Stimulated activated naive B cell treated with anti-CD40 and anti-IgM and Interleukin-4, amounts not matched to agents 10 μg/mL and 1 μg/mL and 100 μg/mL, for 72 hours (primary cell): ENCODE measurements at regions not wholly inside any gene's neighbourhood (a gene's known extent, or its start where the extent isn't known, plus 50 kb on each side); places are given as distances from the start of the nearest gene placed in this dataset.

Experiments
- ATAC-seq, 2 donors: fragments of 150-1000 bp; cut with Tn5 transposase; replicated peaks; 2 replicates each; pipeline ENCODE4 v1.10.0; 2021; ENCODE audit warnings: moderate library complexity in 1 of 2
- DNase-seq: peaks from one replicate; pipeline ENCODE4 v3.0.0; 2021
- H3K27ac Mint-ChIP-seq: one replicate; pipeline ENCODE4 v1.8.0; 2022; ENCODE audit warnings: mild to moderate bottlenecking, mixed read lengths
- H3K27me3 Mint-ChIP-seq, 2 donors: one replicate each; pipeline ENCODE4 v1.8.0; 2022; ENCODE audit warnings: mixed read lengths in 2 of 2
- H3K36me3 Mint-ChIP-seq, 2 donors: one replicate each; pipeline ENCODE4 v1.8.0; 2022; ENCODE audit warnings: mixed read lengths in 2 of 2, mild to moderate bottlenecking in 1 of 2
- H3K4me1 Mint-ChIP-seq, 2 donors: one replicate each; pipeline ENCODE4 v1.8.0; 2022; ENCODE audit warnings: mixed read lengths in 2 of 2, mild to moderate bottlenecking in 1 of 2
- H3K4me3 Mint-ChIP-seq, 2 donors: one replicate each; pipeline ENCODE4 v1.8.0; 2022; ENCODE audit warnings: mild to moderate bottlenecking in 2 of 2, mixed read lengths in 2 of 2, moderate library complexity in 1 of 2
- H3K9me3 Mint-ChIP-seq, 2 donors: one replicate each; pipeline ENCODE4 v1.8.0; 2022; ENCODE audit warnings: mixed read lengths in 2 of 2, mild to moderate bottlenecking in 1 of 2

DNA sequence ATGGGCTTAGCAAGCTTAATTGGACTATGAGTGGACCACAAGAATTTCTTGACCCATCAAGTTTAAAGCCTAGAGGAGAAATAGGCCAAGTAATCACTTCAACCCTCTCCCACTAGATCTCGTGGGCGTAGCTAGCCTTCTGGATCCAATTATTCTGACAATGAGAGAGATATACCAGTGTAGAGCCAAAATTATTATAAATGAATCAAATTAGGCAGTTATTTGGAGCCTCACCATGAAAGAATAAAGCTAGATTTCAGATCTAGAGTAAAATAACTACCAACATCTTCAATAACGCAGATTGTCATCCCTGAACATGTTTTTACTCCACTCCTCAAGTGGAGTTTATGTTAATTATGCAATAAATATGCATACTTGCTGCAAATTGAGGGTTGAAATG is 143.9 kb upstream of the CDH20 start:
- Mint-ChIP-seq H3K27ac (no peak overlapping the region), H3K36me3 (no peaks in the 10 kb centered on the region), H3K4me1 (no peaks in the 10 kb centered on the region), H3K9me3 (peaks cover 0 to 2% of the 10 kb centered on the region in 2 donors), H3K27me3 (no peaks in the 10 kb centered on the region), H3K4me3 (no peak overlapping the region)
- DNase-seq (no peak), ATAC-seq (no peak)

DNA sequence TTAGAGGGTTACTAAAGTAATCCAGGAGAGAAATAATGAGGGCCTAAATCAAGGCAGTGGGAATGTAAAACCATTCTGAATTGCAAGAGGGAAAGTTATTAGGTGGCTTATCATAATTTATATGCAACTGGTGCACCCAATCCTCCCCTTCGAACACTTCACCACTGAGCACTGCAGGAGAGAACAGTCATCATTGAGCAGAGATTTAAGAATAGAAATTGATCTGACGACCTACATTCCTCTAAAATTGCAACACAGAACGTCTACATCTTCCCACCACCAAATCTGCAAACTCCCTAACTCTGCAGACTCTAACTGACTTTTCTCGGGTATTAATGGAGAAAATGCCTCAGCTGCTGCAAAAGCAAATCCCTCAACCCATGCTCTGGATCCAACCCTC is 138.5 kb upstream of the CDH20 start:
- no peaks in the 10 kb centered on the region for H3K27me3 Mint-ChIP-seq
- ATAC-seq = no peak
- peaks cover 0 to 2% of the 10 kb centered on the region in 2 donors for H3K9me3 Mint-ChIP-seq
- no peak overlapping the region for H3K4me3 Mint-ChIP-seq
- no peak for DNase-seq
- H3K27ac Mint-ChIP-seq = no peak overlapping the region
- no peaks in the 10 kb centered on the region for H3K4me1 Mint-ChIP-seq
- H3K36me3 Mint-ChIP-seq = no peaks in the 10 kb centered on the region

DNA sequence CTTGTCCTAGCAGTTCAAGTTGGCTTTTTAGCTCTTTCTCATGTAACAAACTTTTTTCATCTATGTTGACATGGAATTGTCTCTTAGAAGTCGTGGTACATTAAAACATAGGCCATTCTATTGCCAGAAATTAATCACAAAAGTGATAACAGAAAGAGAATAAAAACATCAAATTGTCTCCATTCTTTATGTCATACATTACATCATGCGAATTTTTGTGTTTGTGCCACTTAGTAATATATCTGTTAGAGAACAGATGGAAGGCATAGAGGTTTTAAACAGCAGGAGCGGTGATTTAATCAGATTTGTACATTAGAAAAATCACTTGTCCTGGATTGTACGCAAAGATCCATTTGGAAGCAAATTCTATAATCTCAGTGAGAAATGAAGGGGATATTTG is 136.5 kb upstream of the CDH20 start:
- no peaks in the 10 kb centered on the region for H3K4me1 Mint-ChIP-seq
- H3K9me3 Mint-ChIP-seq = peaks cover 0 to 2% of the 10 kb centered on the region in 2 donors
- no peaks in the 10 kb centered on the region for H3K36me3 Mint-ChIP-seq
- no peak overlapping the region for H3K4me3 Mint-ChIP-seq
- no peak for DNase-seq
- no peaks in the 10 kb centered on the region for H3K27me3 Mint-ChIP-seq
- no peak overlapping the region for H3K27ac Mint-ChIP-seq
- no peak for ATAC-seq

DNA sequence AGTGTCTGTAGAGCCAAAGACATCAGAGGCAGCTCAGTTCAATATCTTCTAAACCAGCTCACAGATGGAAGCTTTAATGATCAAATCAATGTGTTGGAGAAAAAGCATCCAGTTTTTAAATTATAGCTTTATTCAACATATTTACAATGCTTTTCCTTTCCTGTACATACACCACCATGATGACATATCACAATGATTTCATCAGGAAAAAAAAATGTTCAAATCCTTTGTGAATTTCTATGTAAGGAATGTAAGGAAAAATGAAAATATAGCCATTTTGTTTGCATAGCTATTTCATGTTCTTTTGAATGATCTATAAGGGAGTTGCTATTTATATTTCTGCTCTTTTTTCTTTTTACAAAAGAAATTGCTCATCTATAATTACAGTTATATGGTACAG is 134.7 kb upstream of the CDH20 start:
- Mint-ChIP-seq H3K27ac (no peak overlapping the region), H3K36me3 (no peaks in the 10 kb centered on the region), H3K4me1 (no peaks in the 10 kb centered on the region), H3K4me3 (no peak overlapping the region), H3K27me3 (no peaks in the 10 kb centered on the region), H3K9me3 (peaks cover 0 to 2% of the 10 kb centered on the region in 2 donors)
- ATAC-seq (no peak), DNase-seq (no peak)

GRCh38 chr18:61199171-61199848 is 133.9 kb upstream of the CDH20 start:
- H3K36me3 Mint-ChIP-seq = no peaks in the 10 kb centered on the region
- H3K27me3 Mint-ChIP-seq = no peaks in the 10 kb centered on the region
- H3K27ac Mint-ChIP-seq = no peak overlapping the region
- H3K9me3 Mint-ChIP-seq = peaks cover 0 to 2% of the 10 kb centered on the region in 2 donors
- H3K4me1 Mint-ChIP-seq = no peaks in the 10 kb centered on the region
- DNase-seq = no peak
- no peak overlapping the region for H3K4me3 Mint-ChIP-seq
- ATAC-seq = no peak

GRCh38 chr18:61201511-61201910 is 131.7 kb upstream of the CDH20 start:
- ATAC-seq = no peak
- Mint-ChIP-seq H3K4me1 (no peaks in the 10 kb centered on the region), H3K9me3 (no peaks in the 10 kb centered on the region), H3K27ac (no peak overlapping the region), H3K27me3 (no peaks in the 10 kb centered on the region), H3K36me3 (no peaks in the 10 kb centered on the region), H3K4me3 (no peak overlapping the region)
- DNase-seq = no peak

DNA sequence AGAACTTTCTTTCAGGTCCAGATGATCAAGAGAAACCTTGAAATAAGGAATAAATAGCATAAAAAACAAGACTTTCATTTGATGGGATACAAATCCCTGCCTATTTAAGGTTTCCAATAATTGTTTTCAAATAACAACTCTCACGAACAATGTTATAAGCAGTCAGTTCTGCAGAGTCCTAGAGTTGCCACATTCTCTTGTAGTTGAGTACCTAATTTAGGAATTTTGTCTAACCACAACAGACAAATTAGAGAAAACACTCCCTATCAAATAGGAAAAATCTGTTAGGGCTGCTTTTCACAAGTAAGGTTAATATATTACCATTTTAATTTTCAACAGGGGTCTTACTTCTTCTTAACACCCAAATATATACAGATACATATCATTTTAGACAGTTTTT is 130.1 kb upstream of the CDH20 start:
- no peaks in the 10 kb centered on the region for H3K4me1 Mint-ChIP-seq
- no peaks in the 10 kb centered on the region for H3K9me3 Mint-ChIP-seq
- no peaks in the 10 kb centered on the region for H3K36me3 Mint-ChIP-seq
- no peak for ATAC-seq
- no peaks in the 10 kb centered on the region for H3K27me3 Mint-ChIP-seq
- no peak overlapping the region for H3K4me3 Mint-ChIP-seq
- no peak for DNase-seq
- no peak overlapping the region for H3K27ac Mint-ChIP-seq

DNA sequence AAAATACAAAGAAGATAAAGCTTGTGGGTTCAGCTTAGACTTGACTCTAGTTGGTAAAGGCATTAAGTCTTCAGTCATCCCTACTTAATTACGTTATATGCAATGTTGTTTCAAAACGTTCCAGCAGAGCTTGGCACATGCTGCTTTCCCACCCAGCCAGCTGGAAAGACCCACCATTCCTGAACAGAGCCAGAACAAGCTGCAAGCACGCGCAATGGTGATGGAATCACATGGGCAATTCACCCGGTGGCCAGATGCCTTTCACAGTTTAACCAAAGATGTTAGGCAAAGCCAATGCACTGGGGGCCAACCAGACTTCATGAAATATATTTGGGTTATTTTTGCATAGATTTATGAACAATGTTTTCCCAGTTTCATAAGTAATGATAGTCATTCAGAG is 123.4 kb upstream of the CDH20 start:
- H3K36me3 Mint-ChIP-seq = no peaks in the 10 kb centered on the region
- H3K4me3 Mint-ChIP-seq = no peak overlapping the region
- H3K27ac Mint-ChIP-seq = no peak overlapping the region
- no peaks in the 10 kb centered on the region for H3K27me3 Mint-ChIP-seq
- H3K4me1 Mint-ChIP-seq = no peaks in the 10 kb centered on the region
- DNase-seq (no peak), ATAC-seq (no peak)
- peaks cover 0 to 11% of the 10 kb centered on the region in 2 donors for H3K9me3 Mint-ChIP-seq

DNA sequence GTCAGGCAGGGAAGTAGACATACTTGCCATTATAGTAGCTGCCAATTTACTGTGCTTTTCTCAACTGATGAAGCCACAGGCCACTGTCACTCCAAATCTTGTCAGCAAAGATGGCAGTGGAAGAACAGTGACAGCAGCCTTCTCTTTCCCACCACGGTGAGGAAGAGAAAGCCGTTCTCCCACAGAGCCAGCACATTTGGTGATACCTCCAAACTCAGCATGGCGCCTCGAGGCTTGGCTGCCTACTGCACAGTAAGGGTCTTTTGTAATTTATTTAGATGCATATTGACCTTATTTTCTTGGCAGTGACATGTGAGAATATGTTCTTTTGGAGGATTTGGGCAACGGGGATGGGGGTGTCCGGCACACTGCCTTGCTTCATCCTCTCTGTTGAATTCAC is 117.2 kb upstream of the CDH20 start:
- Mint-ChIP-seq H3K4me3 (no peak overlapping the region), H3K36me3 (no peaks in the 10 kb centered on the region), H3K4me1 (no peaks in the 10 kb centered on the region), H3K27ac (no peak overlapping the region), H3K27me3 (no peaks in the 10 kb centered on the region), H3K9me3 (peaks cover 0 to 11% of the 10 kb centered on the region in 2 donors)
- ATAC-seq (no peak), DNase-seq (no peak)

GRCh38 chr18:61222206-61222605 is 111.0 kb upstream of the CDH20 start:
- no peaks in the 10 kb centered on the region for H3K27me3 Mint-ChIP-seq
- no peak overlapping the region for H3K27ac Mint-ChIP-seq
- no peak for ATAC-seq

GRCh38 chr18:61225336-61225735 is 107.9 kb upstream of the CDH20 start:
- Mint-ChIP-seq H3K27ac (no peak overlapping the region), H3K27me3 (no peaks in the 10 kb centered on the region), H3K4me3 (no peak overlapping the region), H3K36me3 (no peaks in the 10 kb centered on the region), H3K9me3 (peaks cover 5 to 10% of the 10 kb centered on the region in 2 donors), H3K4me1 (no peaks in the 10 kb centered on the region)
- ATAC-seq = peak in 1 of 2 donors; percentile 14
- no peak for DNase-seq

More at GRCh38 chr18:61222206-61222605, 111.0 kb upstream of the CDH20 start:
- Mint-ChIP-seq H3K36me3 (no peaks in the 10 kb centered on the region), H3K4me1 (no peaks in the 10 kb centered on the region), H3K9me3 (peaks cover 4 to 10% of the 10 kb centered on the region in 2 donors), H3K4me3 (no peak overlapping the region)
- no peak for DNase-seq

DNA sequence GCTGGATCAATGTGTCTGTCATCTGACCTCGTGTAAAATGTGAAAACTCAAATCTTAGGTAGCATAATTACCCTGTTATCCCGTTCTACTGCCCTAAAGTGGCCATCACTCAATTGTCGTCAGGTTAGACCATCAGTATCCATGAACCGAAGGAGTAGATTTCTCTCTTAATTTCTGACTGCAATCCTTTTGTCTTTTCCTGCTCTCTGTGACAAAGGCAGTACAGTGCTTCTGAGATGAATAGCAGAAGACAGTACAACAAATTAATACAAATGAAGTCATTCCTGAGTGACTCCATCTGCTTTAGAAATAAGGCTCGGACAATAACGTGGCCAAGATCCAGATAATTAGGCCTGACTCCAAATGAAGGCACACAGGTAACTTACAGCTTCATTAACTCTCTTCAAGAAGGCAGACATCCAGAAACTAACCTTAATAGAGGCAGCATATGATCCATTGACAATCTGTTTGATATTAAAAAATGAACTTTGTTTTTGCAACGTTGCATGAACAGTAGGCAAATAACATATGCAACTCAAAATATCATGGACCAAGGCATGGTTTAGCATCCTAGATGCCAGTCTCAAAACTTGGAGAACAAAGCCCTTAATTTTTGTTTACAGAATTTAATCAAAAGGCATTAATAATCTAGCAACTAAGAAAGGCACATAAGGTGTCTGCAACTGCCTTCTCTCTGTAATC is 96.7 kb upstream of the CDH20 start:
- no peak for ATAC-seq
- no peaks in the 10 kb centered on the region for H3K27me3 Mint-ChIP-seq
- H3K27ac Mint-ChIP-seq = no peak overlapping the region
- no peaks in the 10 kb centered on the region for H3K36me3 Mint-ChIP-seq
- no peak for DNase-seq
- H3K4me1 Mint-ChIP-seq = no peaks in the 10 kb centered on the region
- no peak overlapping the region for H3K4me3 Mint-ChIP-seq
- no peaks in the 10 kb centered on the region for H3K9me3 Mint-ChIP-seq

DNA sequence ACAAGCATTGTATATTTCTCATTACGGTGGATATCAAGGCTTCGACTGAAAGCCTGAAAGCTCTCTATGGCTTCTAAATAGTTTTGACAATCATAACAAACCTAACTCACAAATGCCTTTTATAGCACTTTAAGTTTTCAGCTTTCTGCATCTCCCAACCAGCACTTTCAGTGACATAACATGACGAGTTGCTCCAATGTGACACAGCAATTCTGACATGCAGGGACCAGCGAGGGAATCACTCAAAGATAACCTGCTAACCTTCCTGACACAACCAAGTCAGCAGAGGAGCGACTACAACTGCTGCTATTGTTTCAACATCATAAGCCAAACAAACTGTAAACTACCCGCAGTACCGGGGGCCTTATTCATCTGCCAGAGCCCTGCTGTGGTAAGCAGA is 95.7 kb upstream of the CDH20 start:
- H3K4me1 Mint-ChIP-seq = no peaks in the 10 kb centered on the region

DNA sequence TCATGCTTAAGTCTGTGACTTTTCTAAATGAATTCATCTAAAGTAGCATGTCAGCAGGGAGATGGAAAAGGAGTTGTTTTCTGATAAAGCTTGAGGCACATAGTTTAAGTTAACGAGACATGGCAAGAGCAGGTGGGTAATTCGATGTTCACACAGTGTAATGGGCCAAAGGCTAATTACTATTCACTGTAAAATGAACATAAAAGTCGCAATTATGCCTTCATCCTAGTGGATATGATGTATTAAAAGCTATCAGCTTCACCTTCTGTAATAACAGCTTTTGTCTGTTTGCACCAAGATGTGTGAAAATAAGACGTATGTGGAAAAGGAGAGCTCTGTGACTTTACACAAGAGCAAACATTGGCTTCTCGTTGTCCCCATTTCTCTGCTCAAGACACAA is 94.2 kb upstream of the CDH20 start:
- H3K9me3 Mint-ChIP-seq = peaks cover 0 to 2% of the 10 kb centered on the region in 2 donors
- no peaks in the 10 kb centered on the region for H3K4me1 Mint-ChIP-seq
- H3K27ac Mint-ChIP-seq = no peak overlapping the region
- H3K4me3 Mint-ChIP-seq = no peak overlapping the region
- H3K36me3 Mint-ChIP-seq = no peaks in the 10 kb centered on the region
- no peak for DNase-seq
- no peaks in the 10 kb centered on the region for H3K27me3 Mint-ChIP-seq
- no peak for ATAC-seq

More for the DNA sequence above, 95.7 kb upstream of the CDH20 start:
- peaks cover 0 to 2% of the 10 kb centered on the region in 2 donors for H3K9me3 Mint-ChIP-seq
- DNase-seq (no peak), ATAC-seq (no peak)
- no peak overlapping the region for H3K27ac Mint-ChIP-seq
- H3K27me3 Mint-ChIP-seq = no peaks in the 10 kb centered on the region
- H3K36me3 Mint-ChIP-seq = no peaks in the 10 kb centered on the region
- H3K4me3 Mint-ChIP-seq = no peak overlapping the region

DNA sequence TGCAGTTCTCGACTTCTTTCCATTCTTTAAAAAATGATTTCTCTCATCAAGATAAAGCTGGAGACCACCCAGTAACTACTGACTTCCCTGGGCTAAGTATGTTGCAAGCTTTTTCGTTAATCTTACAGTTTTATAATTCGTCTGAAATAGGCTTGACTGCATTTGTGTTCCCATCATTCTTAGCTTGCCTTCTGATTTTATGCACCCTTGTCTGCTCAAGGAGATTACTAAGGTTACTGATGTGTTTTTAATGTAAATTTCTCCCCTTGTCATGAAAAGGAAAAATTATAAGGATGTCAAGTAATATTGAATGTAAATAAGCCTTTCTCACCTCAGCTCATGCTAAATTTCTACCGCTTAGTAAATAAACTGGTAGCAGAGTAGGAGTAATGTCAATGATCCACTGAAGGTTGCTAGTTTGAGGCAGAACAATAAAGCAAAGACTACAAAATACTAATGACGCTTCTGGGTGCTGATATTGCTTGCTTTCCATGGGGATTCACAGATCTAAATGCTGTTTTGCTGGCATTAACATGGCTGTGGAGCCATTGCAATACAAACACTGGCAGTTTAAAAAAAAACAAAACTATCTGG is 91.9 kb upstream of the CDH20 start:
- peaks cover 0 to 2% of the 10 kb centered on the region in 2 donors for H3K9me3 Mint-ChIP-seq
- H3K27ac Mint-ChIP-seq = no peak overlapping the region
- no peak for ATAC-seq
- no peak overlapping the region for H3K4me3 Mint-ChIP-seq
- H3K27me3 Mint-ChIP-seq = no peaks in the 10 kb centered on the region
- no peaks in the 10 kb centered on the region for H3K4me1 Mint-ChIP-seq
- H3K36me3 Mint-ChIP-seq = no peaks in the 10 kb centered on the region
- DNase-seq = no peak
